ENCODE measurements at regions not wholly inside any gene's neighbourhood (a gene's known extent, or its start where the extent isn't known, plus 50 kb on each side); places are given as distances from the start of the nearest gene placed in this dataset.

GRCh38 chr20:58579819-58580473 is 64.7 kb upstream of the APCDD1L start:
- no peak overlapping the region for H3K4me3 ChIP-seq (replicated peaks in 1 of 3)
- H3K27me3 ChIP-seq, result no peaks in the 10 kb centered on the region
- no peaks in the 10 kb centered on the region for H3K9me3 ChIP-seq
- H3K36me3 ChIP-seq, result no peaks in the 10 kb centered on the region
- H3K4me1 ChIP-seq, result no peaks in the 10 kb centered on the region
- 85 to 88% methylated on average over 23 of the region's 23 CpGs for WGBS, 2 donors
- H3K27ac ChIP-seq, result no peak overlapping the region
- intact Hi-C loops (cut with DNase I), result no loop called here
- no peak for DNase-seq
- TF ChIP-seq, protein P1, sequence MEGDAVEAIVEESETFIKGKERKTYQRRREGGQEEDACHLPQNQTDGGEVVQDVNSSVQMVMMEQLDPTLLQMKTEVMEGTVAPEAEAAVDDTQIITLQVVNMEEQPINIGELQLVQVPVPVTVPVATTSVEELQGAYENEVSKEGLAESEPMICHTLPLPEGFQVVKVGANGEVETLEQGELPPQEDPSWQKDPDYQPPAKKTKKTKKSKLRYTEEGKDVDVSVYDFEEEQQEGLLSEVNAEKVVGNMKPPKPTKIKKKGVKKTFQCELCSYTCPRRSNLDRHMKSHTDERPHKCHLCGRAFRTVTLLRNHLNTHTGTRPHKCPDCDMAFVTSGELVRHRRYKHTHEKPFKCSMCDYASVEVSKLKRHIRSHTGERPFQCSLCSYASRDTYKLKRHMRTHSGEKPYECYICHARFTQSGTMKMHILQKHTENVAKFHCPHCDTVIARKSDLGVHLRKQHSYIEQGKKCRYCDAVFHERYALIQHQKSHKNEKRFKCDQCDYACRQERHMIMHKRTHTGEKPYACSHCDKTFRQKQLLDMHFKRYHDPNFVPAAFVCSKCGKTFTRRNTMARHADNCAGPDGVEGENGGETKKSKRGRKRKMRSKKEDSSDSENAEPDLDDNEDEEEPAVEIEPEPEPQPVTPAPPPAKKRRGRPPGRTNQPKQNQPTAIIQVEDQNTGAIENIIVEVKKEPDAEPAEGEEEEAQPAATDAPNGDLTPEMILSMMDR (IDR thresholded peaks at IDR 0.05), result no peak
- TF ChIP-seq POLR2A (IDR thresholded peaks at IDR 0.05), result no peak

GRCh38 chr20:58579069-58579818 is 64.0 kb upstream of the APCDD1L start:
- 87 to 91% methylated on average over 15 of the region's 15 CpGs for WGBS, 2 donors
- intact Hi-C loops (cut with DNase I), result no loop called here
- no peak for DNase-seq
- no peaks in the 10 kb centered on the region for H3K9me3 ChIP-seq
- TF ChIP-seq, protein P1 (IDR thresholded peaks at IDR 0.05), result no peak
- no peak for TF ChIP-seq POLR2A (IDR thresholded peaks at IDR 0.05)
- H3K4me1 ChIP-seq, result no peaks in the 10 kb centered on the region
- H3K36me3 ChIP-seq, result no peaks in the 10 kb centered on the region
- H3K4me3 ChIP-seq (replicated peaks in 1 of 3), result no peak overlapping the region
- H3K27me3 ChIP-seq, result no peaks in the 10 kb centered on the region
- H3K27ac ChIP-seq, result no peak overlapping the region

- intact Hi-C loops (cut with DNase I), result no loop called here
Observed at GRCh38 chr20:58577871-58578598, 62.8 kb upstream of the APCDD1L start.

DNA sequence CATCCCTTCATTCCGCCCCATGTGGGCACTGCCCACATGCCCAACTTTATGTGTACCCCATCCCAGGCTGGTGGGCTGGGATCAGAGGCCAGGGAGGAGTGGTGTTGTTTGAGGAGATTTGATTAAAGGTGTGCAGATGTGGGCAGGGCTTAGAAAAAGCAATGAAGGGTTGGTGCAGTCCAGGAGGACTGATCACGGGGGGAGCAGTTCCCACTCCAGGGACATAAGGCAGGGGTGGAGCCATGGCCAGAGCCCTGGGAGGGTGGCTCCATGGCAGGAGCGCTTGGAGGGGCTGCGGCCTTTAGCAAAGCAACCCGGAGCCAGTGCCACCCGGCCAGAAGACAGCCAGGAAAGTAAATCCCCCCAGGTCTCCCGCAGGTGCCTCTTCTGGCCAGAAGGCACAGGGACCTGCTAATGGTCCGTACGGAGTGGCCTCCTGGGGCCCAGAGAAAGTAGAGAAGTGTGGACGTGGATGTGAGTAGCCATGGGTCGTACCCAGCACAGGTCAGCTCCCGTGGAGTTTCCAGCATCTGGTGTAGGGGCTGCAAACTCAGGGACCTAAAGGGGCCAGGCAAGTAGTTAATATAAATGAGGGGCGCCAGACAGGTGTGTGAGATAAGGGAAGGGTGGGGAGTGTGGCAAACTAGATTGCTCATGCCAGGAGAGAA is 62.1 kb upstream of the APCDD1L start:
- no peaks in the 10 kb centered on the region for H3K4me1 ChIP-seq
- no peaks in the 10 kb centered on the region for H3K36me3 ChIP-seq
- WGBS, 2 donors, result 86 to 88% methylated on average over 13 of the region's 13 CpGs
- no peaks in the 10 kb centered on the region for H3K9me3 ChIP-seq
- TF ChIP-seq, protein P1 (IDR thresholded peaks at IDR 0.05), result no peak
- no peak for TF ChIP-seq POLR2A (IDR thresholded peaks at IDR 0.05)
- no peaks in the 10 kb centered on the region for H3K27me3 ChIP-seq
- DNase-seq, result no peak
- H3K27ac ChIP-seq, result no peak overlapping the region
- H3K4me3 ChIP-seq (replicated peaks in 1 of 3), result no peak overlapping the region
- intact Hi-C loops (cut with DNase I), result no loop called here

More at GRCh38 chr20:58577871-58578598, 62.8 kb upstream of the APCDD1L start:
- Histone ChIP-seq H3K4me1 (no peaks in the 10 kb centered on the region), H3K4me3 (replicated peaks in 1 of 3) (no peak overlapping the region), H3K27me3 (no peaks in the 10 kb centered on the region), H3K9me3 (no peaks in the 10 kb centered on the region), H3K27ac (no peak overlapping the region), H3K36me3 (no peaks in the 10 kb centered on the region)
- no peak for TF ChIP-seq POLR2A (IDR thresholded peaks at IDR 0.05)
- TF ChIP-seq, protein P1 (IDR thresholded peaks at IDR 0.05), result no peak
- no peak for DNase-seq
- WGBS, 2 donors, result 69 to 70% methylated on average over 23 of the region's 23 CpGs

All from thyroid gland (tissue), 4 donors.